ACC112 (cell line): ENCODE measurements at regions not wholly inside any gene's neighbourhood (a gene's known extent, or its start where the extent isn't known, plus 50 kb on each side); places are given as distances from the start of the nearest gene placed in this dataset.

Experiments used
- H2AFZ ChIP-seq: fragments of 200-600 bp; sonication (generic); one replicate; pipeline ENCODE4 v1.6.0; 2017; ENCODE audit warnings: antibody characterized with exemption, low read length; ENCODE audit not compliant: unreplicated experiment
- H3K27ac ChIP-seq: fragments of 200-600 bp; sonication (generic); 2 replicates; pipeline ENCODE4 v1.5.1; 2014; ENCODE audit warnings: low read depth, mild to moderate bottlenecking, antibody characterized with exemption, low read length, moderate library complexity
- H3K27me3 ChIP-seq: fragments of 200-600 bp; sonication (generic); 2 replicates; pipeline ENCODE4 v1.6.1; 2014; ENCODE audit warnings: mild to moderate bottlenecking, antibody characterized with exemption, low read length, moderate library complexity, mixed read lengths; ENCODE audit not compliant: insufficient read depth
- H3K36me3 ChIP-seq: fragments of 200-600 bp; sonication (generic); 2 replicates; pipeline ENCODE4 v1.6.1; 2016; ENCODE audit warnings: mild to moderate bottlenecking, antibody characterized with exemption, low read length, moderate library complexity, mixed read lengths; ENCODE audit not compliant: insufficient read depth
- H3K4me1 ChIP-seq: fragments of 200-600 bp; sonication (generic); one replicate; pipeline ENCODE4 v1.6.1; 2016; ENCODE audit warnings: low read length, mixed read lengths; ENCODE audit not compliant: insufficient read depth, unreplicated experiment, control insufficient read depth
- H3K4me3 ChIP-seq: fragments of 200-600 bp; sonication (generic); 2 replicates; pipeline ENCODE4 v1.5.1; 2014; ENCODE audit warnings: mild to moderate bottlenecking, low read depth, low read length
- H3K79me2 ChIP-seq: fragments of 200-600 bp; sonication (generic); one replicate; pipeline ENCODE4 v1.6.0; 2016; ENCODE audit warnings: low read length; ENCODE audit not compliant: control insufficient read depth, unreplicated experiment, insufficient read depth

GRCh38 chr9:106616851-106617345 is 246.1 kb upstream of the ZNF462 start:
- Histone ChIP-seq H3K27ac (no peak overlapping the region), H3K27me3 (0 out of 2 replicates have a peak, but pooled peaks cover 12% of the 10 kb centered on the region), H2AFZ (no peak overlapping the region), H3K36me3 (no peaks in the 10 kb centered on the region), H3K79me2 (no peaks in the 10 kb centered on the region), H3K4me1 (no peaks in the 10 kb centered on the region), H3K4me3 (no peak overlapping the region)

- Histone ChIP-seq H3K27me3 (0 out of 2 replicates have a peak, but pooled peaks cover 12% of the 10 kb centered on the region), H3K4me3 (no peak overlapping the region), H2AFZ (no peak overlapping the region), H3K36me3 (no peaks in the 10 kb centered on the region), H3K27ac (no peak overlapping the region), H3K79me2 (no peaks in the 10 kb centered on the region), H3K4me1 (no peaks in the 10 kb centered on the region)
Measured at GRCh38 chr9:106619211-106619610, 243.8 kb upstream of the ZNF462 start.

- Histone ChIP-seq H3K4me1 (no peaks in the 10 kb centered on the region), H3K36me3 (no peaks in the 10 kb centered on the region), H2AFZ (no peak overlapping the region), H3K4me3 (no peak overlapping the region), H3K27ac (no peak overlapping the region), H3K79me2 (no peaks in the 10 kb centered on the region), H3K27me3 (0 out of 2 replicates have a peak, but pooled peaks cover 12% of the 10 kb centered on the region)
Measured at GRCh38 chr9:106620081-106620480, 242.9 kb upstream of the ZNF462 start.

- Histone ChIP-seq H3K4me3 (no peak overlapping the region), H3K79me2 (no peaks in the 10 kb centered on the region), H3K27ac (no peak overlapping the region), H2AFZ (no peak overlapping the region), H3K36me3 (no peaks in the 10 kb centered on the region), H3K27me3 (0 out of 2 replicates have a peak, but pooled peaks cover 8% of the 10 kb centered on the region), H3K4me1 (no peaks in the 10 kb centered on the region)
Measured at GRCh38 chr9:106620866-106621265, 242.1 kb upstream of the ZNF462 start.

- Histone ChIP-seq H3K4me1 (no peaks in the 10 kb centered on the region), H3K27me3 (0 out of 2 replicates have a peak, but pooled peaks cover 4% of the 10 kb centered on the region), H3K27ac (no peak overlapping the region), H2AFZ (no peak overlapping the region), H3K79me2 (no peaks in the 10 kb centered on the region), H3K4me3 (no peak overlapping the region), H3K36me3 (no peaks in the 10 kb centered on the region)
Measured at GRCh38 chr9:106621313-106622163, 241.4 kb upstream of the ZNF462 start.

- Histone ChIP-seq H3K79me2 (no peaks in the 10 kb centered on the region), H3K4me1 (no peaks in the 10 kb centered on the region), H3K36me3 (no peaks in the 10 kb centered on the region), H3K4me3 (no peak overlapping the region), H2AFZ (no peak overlapping the region), H3K27me3 (0 out of 2 replicates have a peak, but pooled peaks cover 2% of the 10 kb centered on the region), H3K27ac (no peak overlapping the region)
Measured at GRCh38 chr9:106622164-106622487, 240.8 kb upstream of the ZNF462 start.

- H3K27me3 ChIP-seq = peaks cover 4% of the 10 kb centered on the region; the same call in 1 of the 2 replicates
- H3K36me3 ChIP-seq = no peaks in the 10 kb centered on the region
- no peak overlapping the region for H2AFZ ChIP-seq
- H3K79me2 ChIP-seq = no peaks in the 10 kb centered on the region
- H3K4me1 ChIP-seq = no peaks in the 10 kb centered on the region
- no peak overlapping the region for H3K4me3 ChIP-seq
- H3K27ac ChIP-seq = no peak overlapping the region
Measured at GRCh38 chr9:106623558-106623957, 239.4 kb upstream of the ZNF462 start.

GRCh38 chr9:106625259-106625789 is 237.6 kb upstream of the ZNF462 start:
- Histone ChIP-seq H3K4me3 (no peak overlapping the region), H3K27me3 (peaks cover 4% of the 10 kb centered on the region; the same call in 1 of the 2 replicates), H3K27ac (no peak overlapping the region), H3K4me1 (no peaks in the 10 kb centered on the region), H2AFZ (no peak overlapping the region), H3K79me2 (no peaks in the 10 kb centered on the region), H3K36me3 (no peaks in the 10 kb centered on the region)

- no peaks in the 10 kb centered on the region for H3K36me3 ChIP-seq
- peaks cover 4% of the 10 kb centered on the region; the same call in 1 of the 2 replicates for H3K27me3 ChIP-seq
- no peak overlapping the region for H2AFZ ChIP-seq
- no peak overlapping the region for H3K4me3 ChIP-seq
- H3K4me1 ChIP-seq = no peaks in the 10 kb centered on the region
- no peak overlapping the region for H3K27ac ChIP-seq
- H3K79me2 ChIP-seq = no peaks in the 10 kb centered on the region
Measured at GRCh38 chr9:106626936-106627335, 236.0 kb upstream of the ZNF462 start.

GRCh38 chr9:106632621-106633020 is 230.3 kb upstream of the ZNF462 start:
- no peaks in the 10 kb centered on the region for H3K79me2 ChIP-seq
- no peak overlapping the region for H3K4me3 ChIP-seq
- H2AFZ ChIP-seq = no peak overlapping the region
- no peaks in the 10 kb centered on the region for H3K36me3 ChIP-seq
- H3K27ac ChIP-seq = no peak overlapping the region
- peaks cover 12% of the 10 kb centered on the region for H3K27me3 ChIP-seq
- H3K4me1 ChIP-seq = no peaks in the 10 kb centered on the region

- Histone ChIP-seq H3K36me3 (no peaks in the 10 kb centered on the region), H3K4me3 (no peak overlapping the region), H3K27ac (no peak overlapping the region)
Measured at GRCh38 chr9:106634183-106634582, 228.8 kb upstream of the ZNF462 start.

More at GRCh38 chr9:106634183-106634582, 228.8 kb upstream of the ZNF462 start:
- Histone ChIP-seq H2AFZ (no peak overlapping the region), H3K4me1 (no peaks in the 10 kb centered on the region), H3K27me3 (peaks cover 9% of the 10 kb centered on the region), H3K79me2 (no peaks in the 10 kb centered on the region)
